ENCODE measurements at regions not wholly inside any gene's neighbourhood (a gene's known extent, or its start where the extent isn't known, plus 50 kb on each side); places are given as distances from the start of the nearest gene placed in this dataset.

GRCh38 chr15:98195796-98196195 lies 235.3 kb downstream of the ARRDC4 start:
- TF ChIP-seq CTCF (IDR thresholded peaks at IDR 0.05): no peak
- Histone ChIP-seq H3K4me3 (no peak overlapping the region), H3K9me3 (no peaks in the 10 kb centered on the region), H3K27me3 (no peaks in the 10 kb centered on the region), H3K4me1 (no peaks in the 10 kb centered on the region), H3K27ac (no peak overlapping the region), H3K36me3 (no peaks in the 10 kb centered on the region)
- in situ Hi-C loops (cut with MboI; ENCODE audit: low pct_ligation_motif_present in 1 of 4, low pct_unique_long_range_greater_than_20kb in 1 of 4, low sequenced_read_pairs in 3 of 4): loop anchor here in 1 of 4 donors (25.0 kb wide), 1 partner anchor 283 kb away; no protein-coding TSS in a partner anchor
- intact Hi-C loops (cut with DNase I; ENCODE audit: low total_unique reads): no loop called here
- 41 to 52% methylated on average over 3 of the region's 3 CpGs for WGBS, 2 donors (ENCODE audit: low coverage in 1 of 2)
- DNase-seq: no peak

- no peak for DNase-seq
- Histone ChIP-seq H3K4me3 (no peak overlapping the region), H3K27ac (no peak overlapping the region), H3K4me1 (no peaks in the 10 kb centered on the region), H3K36me3 (no peaks in the 10 kb centered on the region), H3K9me3 (no peaks in the 10 kb centered on the region), H3K27me3 (no peaks in the 10 kb centered on the region)
- in situ Hi-C loops (cut with MboI; ENCODE audit: low pct_ligation_motif_present in 1 of 4, low pct_unique_long_range_greater_than_20kb in 1 of 4, low sequenced_read_pairs in 3 of 4): loop anchor here in 1 of 4 donors (25.0 kb wide), 1 partner anchor 284 kb away; no protein-coding TSS in a partner anchor
- intact Hi-C loops (cut with DNase I; ENCODE audit: low total_unique reads): no loop called here
- WGBS, 2 donors (ENCODE audit: low coverage in 1 of 2): 25 to 82% methylated on average over 2 to 6 of the region's 6 CpGs
- no peak for TF ChIP-seq CTCF (IDR thresholded peaks at IDR 0.05)
Observed at GRCh38 chr15:98196371-98196770, 235.9 kb downstream of the ARRDC4 start.

GRCh38 chr15:98202256-98202655 lies 241.8 kb downstream of the ARRDC4 start:
- in situ Hi-C loops (cut with MboI; ENCODE audit: low pct_ligation_motif_present in 1 of 4, low pct_unique_long_range_greater_than_20kb in 1 of 4, low sequenced_read_pairs in 3 of 4) (no loop called here), intact Hi-C loops (cut with DNase I; ENCODE audit: low total_unique reads) (no loop called here)
- TF ChIP-seq CTCF (IDR thresholded peaks at IDR 0.05) (no peak), POLR2A (IDR thresholded peaks at IDR 0.05) (no peak), POLR2AphosphoS5 (IDR thresholded peaks at IDR 0.05) (no peak), EP300 (IDR thresholded peaks at IDR 0.05; ENCODE audit: low read depth) (no peak)
- WGBS, 2 donors (ENCODE audit: low coverage in 1 of 2): 50 to 67% methylated on average over 1 to 5 of the region's 5 CpGs
- Histone ChIP-seq H3K4me1 (no peaks in the 10 kb centered on the region), H3K4me3 (no peak overlapping the region), H3K9me3 (no peaks in the 10 kb centered on the region), H3K27me3 (no peaks in the 10 kb centered on the region), H3K27ac (no peak overlapping the region), H3K36me3 (no peaks in the 10 kb centered on the region)
- no peak for DNase-seq

- WGBS, 2 donors (ENCODE audit: low coverage in 1 of 2): 83 to 95% methylated on average over 5 to 6 of the region's 6 CpGs
- no peak for DNase-seq
- no peaks in the 10 kb centered on the region for H3K4me1 ChIP-seq
- H3K9me3 ChIP-seq: no peaks in the 10 kb centered on the region
- TF ChIP-seq POLR2A (IDR thresholded peaks at IDR 0.05): no peak
- intact Hi-C loops (cut with DNase I; ENCODE audit: low total_unique reads): no loop called here
- no peaks in the 10 kb centered on the region for H3K27me3 ChIP-seq
- in situ Hi-C loops (cut with MboI; ENCODE audit: low pct_ligation_motif_present in 1 of 4, low pct_unique_long_range_greater_than_20kb in 1 of 4, low sequenced_read_pairs in 3 of 4): no loop called here
- no peak overlapping the region for H3K27ac ChIP-seq
- no peak overlapping the region for H3K4me3 ChIP-seq
- H3K36me3 ChIP-seq: no peaks in the 10 kb centered on the region
Observed at GRCh38 chr15:98203872-98204660, 243.6 kb downstream of the ARRDC4 start.

- no peaks in the 10 kb centered on the region for H3K27me3 ChIP-seq
- intact Hi-C loops (cut with DNase I; ENCODE audit: low total_unique reads): no loop called here
- TF ChIP-seq POLR2AphosphoS5 (IDR thresholded peaks at IDR 0.05): no peak
- H3K9me3 ChIP-seq: no peaks in the 10 kb centered on the region
- in situ Hi-C loops (cut with MboI; ENCODE audit: low pct_ligation_motif_present in 1 of 4, low pct_unique_long_range_greater_than_20kb in 1 of 4, low sequenced_read_pairs in 3 of 4): no loop called here
- no peak for DNase-seq
- H3K27ac ChIP-seq: no peak overlapping the region
- no peak overlapping the region for H3K4me3 ChIP-seq
- H3K36me3 ChIP-seq: no peaks in the 10 kb centered on the region
- H3K4me1 ChIP-seq: no peaks in the 10 kb centered on the region
- WGBS, 2 donors (ENCODE audit: low coverage in 1 of 2): 67 to 73% methylated on average over 2 to 4 of the region's 4 CpGs
Observed at GRCh38 chr15:98207928-98208327, 247.4 kb downstream of the ARRDC4 start.
